Stimulated activated memory B cell treated with anti-CD40 and anti-IgM and Interleukin-4, amounts not matched to agents 10 μg/mL and 1 μg/mL and 100 μg/mL, for 72 hours (primary cell): ENCODE measurements at regions not wholly inside any gene's neighbourhood (a gene's known extent, or its start where the extent isn't known, plus 50 kb on each side); places are given as distances from the start of the nearest gene placed in this dataset.

Experiments used
- ATAC-seq: fragments of 150-1000 bp; cut with Tn5 transposase; 2 replicates; pipeline ENCODE4 v1.10.0; 2021
- H3K27ac Mint-ChIP-seq: one replicate; pipeline ENCODE4 v1.8.0; 2022; ENCODE audit warnings: mild to moderate bottlenecking, mixed read lengths
- H3K27me3 Mint-ChIP-seq: one replicate; pipeline ENCODE4 v1.8.0; 2022; ENCODE audit warnings: mixed read lengths
- H3K36me3 Mint-ChIP-seq: one replicate; pipeline ENCODE4 v1.8.0; 2022; ENCODE audit warnings: mixed read lengths
- H3K4me1 Mint-ChIP-seq: one replicate; pipeline ENCODE4 v1.8.0; 2022; ENCODE audit warnings: mixed read lengths
- H3K4me3 Mint-ChIP-seq: one replicate; pipeline ENCODE4 v1.8.0; 2022; ENCODE audit warnings: mild to moderate bottlenecking, moderate library complexity, mixed read lengths
- H3K9me3 Mint-ChIP-seq: one replicate; pipeline ENCODE4 v1.8.0; 2022; ENCODE audit warnings: mixed read lengths

DNA sequence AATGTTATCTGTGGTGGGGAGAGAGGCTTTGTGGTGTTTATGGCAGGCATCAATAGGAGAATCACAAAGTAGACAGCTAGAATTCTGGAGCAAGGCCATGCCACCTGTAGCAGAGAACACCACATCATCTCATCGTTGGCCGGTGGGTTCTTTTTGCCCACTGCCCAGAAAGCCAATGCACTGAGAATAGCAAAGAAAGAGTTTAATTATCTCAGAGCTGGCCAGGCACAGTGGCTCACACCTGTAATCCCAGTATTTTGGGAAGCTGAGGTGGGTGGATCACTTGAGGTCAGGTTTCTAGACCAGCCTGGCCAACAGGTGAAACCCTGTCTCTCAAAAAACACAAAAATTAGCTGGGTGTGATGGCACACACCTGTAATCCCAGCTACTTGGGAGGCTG, 99.2 kb upstream of the COG2 start:
- peaks cover 3% of the 10 kb centered on the region for H3K9me3 Mint-ChIP-seq

GRCh38 chr1:230542681-230543080, 99.6 kb upstream of the COG2 start:
- Mint-ChIP-seq H3K9me3 (peaks cover 3% of the 10 kb centered on the region), H3K27ac (no peak overlapping the region), H3K4me3 (no peak overlapping the region), H3K27me3 (peaks cover 11% of the 10 kb centered on the region), H3K36me3 (no peaks in the 10 kb centered on the region), H3K4me1 (no peaks in the 10 kb centered on the region)
- no peak for ATAC-seq

More for the DNA sequence above, 99.2 kb upstream of the COG2 start:
- H3K4me3 Mint-ChIP-seq, result no peak overlapping the region
- peaks cover 11% of the 10 kb centered on the region for H3K27me3 Mint-ChIP-seq
- H3K27ac Mint-ChIP-seq, result no peak overlapping the region
- H3K36me3 Mint-ChIP-seq, result no peaks in the 10 kb centered on the region
- H3K4me1 Mint-ChIP-seq, result no peaks in the 10 kb centered on the region
- no peak for ATAC-seq

DNA sequence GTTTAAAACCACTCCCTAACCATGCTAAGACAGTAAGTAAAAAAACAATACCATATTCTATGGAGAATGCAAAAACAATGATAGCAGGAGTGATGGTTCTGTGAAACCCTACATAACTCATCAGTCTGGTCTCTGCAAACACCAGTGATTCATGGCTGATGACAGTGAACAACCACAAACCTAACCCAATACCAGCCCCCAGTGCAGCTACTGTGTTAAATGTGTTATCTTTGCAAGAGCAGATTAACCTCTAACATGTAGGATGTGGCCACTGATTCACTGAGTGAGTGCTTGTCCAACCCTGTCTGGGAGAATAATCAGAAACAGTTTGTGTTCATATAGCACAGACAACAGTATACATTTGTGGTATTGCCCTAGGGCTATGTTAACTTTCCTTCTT, 100.2 kb upstream of the COG2 start:
- Mint-ChIP-seq H3K9me3 (peaks cover 3% of the 10 kb centered on the region), H3K27me3 (peaks cover 11% of the 10 kb centered on the region), H3K4me3 (no peak overlapping the region), H3K4me1 (no peaks in the 10 kb centered on the region), H3K36me3 (no peaks in the 10 kb centered on the region), H3K27ac (no peak overlapping the region)
- ATAC-seq, result no peak

DNA sequence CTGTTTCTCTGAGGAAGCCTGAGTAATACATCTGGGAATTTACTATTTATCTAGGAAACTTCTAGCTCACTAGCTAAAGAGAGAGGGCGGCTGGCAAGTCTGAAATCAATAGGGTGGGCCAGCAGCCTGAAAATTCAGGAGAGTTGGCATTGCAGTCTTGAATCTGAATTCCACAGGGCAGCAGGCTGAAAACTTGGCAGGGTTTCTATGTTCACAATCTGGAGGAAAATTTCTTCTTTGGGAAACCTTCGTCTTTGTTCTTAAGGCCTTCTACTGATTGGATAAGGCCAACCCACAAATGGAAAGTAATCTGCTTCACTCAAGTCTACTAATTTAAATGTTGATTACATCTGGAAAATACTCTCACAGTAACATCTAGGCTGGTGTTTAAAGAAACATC, 101.0 kb upstream of the COG2 start:
- H3K4me3 Mint-ChIP-seq, result no peak overlapping the region
- no peak overlapping the region for H3K27ac Mint-ChIP-seq
- H3K36me3 Mint-ChIP-seq, result no peaks in the 10 kb centered on the region
- H3K27me3 Mint-ChIP-seq, result peaks cover 11% of the 10 kb centered on the region
- ATAC-seq, result no peak
- H3K9me3 Mint-ChIP-seq, result peaks cover 3% of the 10 kb centered on the region
- no peaks in the 10 kb centered on the region for H3K4me1 Mint-ChIP-seq

DNA sequence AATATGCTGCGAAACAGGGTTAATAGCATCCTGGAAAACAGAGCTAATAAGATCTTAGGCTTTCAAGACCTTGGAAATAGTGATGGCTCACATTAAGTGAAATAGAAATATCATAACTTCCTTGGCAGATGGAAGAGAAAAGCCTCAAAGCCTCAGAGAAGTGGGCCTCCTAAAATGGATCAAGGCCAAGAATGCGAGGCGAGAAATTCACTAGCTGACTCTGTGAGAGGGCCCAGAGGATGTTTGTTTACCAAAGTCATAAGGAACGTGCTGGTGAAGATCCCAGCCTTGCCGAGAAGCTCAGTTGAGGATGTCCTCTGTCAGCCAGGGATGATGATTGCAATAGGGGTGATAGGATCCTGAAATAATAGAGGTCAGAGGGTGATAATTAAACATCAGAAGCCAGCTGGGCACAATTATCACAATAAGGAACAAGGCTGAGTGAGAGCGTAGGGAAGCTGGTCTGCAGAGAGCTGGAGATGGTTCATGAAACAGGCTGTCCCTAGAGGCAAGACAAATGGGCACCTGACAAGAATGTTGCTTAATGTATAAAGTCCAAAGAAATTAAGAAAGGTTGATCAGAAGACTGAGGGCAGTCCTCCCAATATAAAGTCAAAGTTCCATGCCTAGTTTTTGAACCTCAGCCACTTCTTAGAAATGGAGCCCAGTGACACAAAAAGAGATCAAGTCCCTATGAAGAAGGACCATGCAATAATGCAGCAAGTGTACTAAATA, 101.7 kb upstream of the COG2 start:
- H3K4me1 Mint-ChIP-seq, result no peaks in the 10 kb centered on the region
- no peak for ATAC-seq
- H3K36me3 Mint-ChIP-seq, result no peaks in the 10 kb centered on the region
- no peak overlapping the region for H3K4me3 Mint-ChIP-seq
- peaks cover 3% of the 10 kb centered on the region for H3K9me3 Mint-ChIP-seq
- peaks cover 11% of the 10 kb centered on the region for H3K27me3 Mint-ChIP-seq
- H3K27ac Mint-ChIP-seq, result no peak overlapping the region

DNA sequence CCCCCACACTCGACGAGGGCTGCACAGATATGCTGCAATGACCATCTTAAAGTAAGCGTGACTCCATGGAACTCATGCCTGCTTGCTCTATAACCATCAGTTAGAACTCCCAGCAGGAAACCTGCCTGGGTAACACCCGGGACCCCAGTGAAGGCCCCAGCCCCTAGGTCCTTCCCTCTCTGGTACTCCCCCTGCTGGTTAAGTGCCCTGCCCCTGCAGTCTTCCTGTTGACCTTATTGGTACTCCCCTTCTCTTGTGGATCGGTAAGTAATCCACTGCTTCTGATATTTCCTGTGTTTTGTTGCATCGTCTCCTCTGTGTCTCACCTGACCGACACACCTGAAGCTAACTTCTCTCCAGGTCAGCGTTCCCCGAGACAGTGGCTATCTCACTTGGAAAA, 104.8 kb upstream of the COG2 start:
- no peak overlapping the region for H3K27ac Mint-ChIP-seq
- no peak for ATAC-seq
- no peaks in the 10 kb centered on the region for H3K4me1 Mint-ChIP-seq
- H3K27me3 Mint-ChIP-seq, result peaks cover 11% of the 10 kb centered on the region
- no peaks in the 10 kb centered on the region for H3K36me3 Mint-ChIP-seq
- H3K9me3 Mint-ChIP-seq, result peaks cover 12% of the 10 kb centered on the region
- no peak overlapping the region for H3K4me3 Mint-ChIP-seq

GRCh38 chr1:230536641-230537155, 105.6 kb upstream of the COG2 start:
- H3K4me1 Mint-ChIP-seq, result no peaks in the 10 kb centered on the region
- H3K9me3 Mint-ChIP-seq, result peaks cover 12% of the 10 kb centered on the region
- no peak for ATAC-seq
- H3K36me3 Mint-ChIP-seq, result no peaks in the 10 kb centered on the region
- peaks cover 11% of the 10 kb centered on the region for H3K27me3 Mint-ChIP-seq
- H3K4me3 Mint-ChIP-seq, result no peak overlapping the region
- H3K27ac Mint-ChIP-seq, result no peak overlapping the region

DNA sequence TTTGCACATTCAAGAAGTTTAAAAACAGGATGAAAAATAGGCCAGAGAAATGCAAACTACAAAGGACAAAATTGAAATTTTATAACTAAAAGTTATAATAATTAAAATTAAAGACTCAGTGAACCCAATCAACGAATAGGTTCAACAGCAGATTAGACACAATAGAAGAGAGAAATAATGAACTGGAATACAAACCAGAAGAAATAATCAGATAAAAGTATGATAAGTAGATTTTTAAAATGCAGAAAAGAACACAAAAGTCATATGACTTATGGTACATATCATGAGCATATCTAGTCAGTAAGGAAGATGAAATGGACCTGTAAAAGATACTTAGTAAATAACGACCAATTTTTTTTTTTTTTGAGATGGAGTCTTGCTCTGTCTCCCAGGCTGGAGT, 108.1 kb upstream of the COG2 start:
- Mint-ChIP-seq H3K4me3 (no peak overlapping the region), H3K9me3 (peaks cover 21% of the 10 kb centered on the region), H3K27me3 (peaks cover 28% of the 10 kb centered on the region), H3K27ac (no peak overlapping the region), H3K36me3 (no peaks in the 10 kb centered on the region), H3K4me1 (no peaks in the 10 kb centered on the region)
- ATAC-seq, result no peak

DNA sequence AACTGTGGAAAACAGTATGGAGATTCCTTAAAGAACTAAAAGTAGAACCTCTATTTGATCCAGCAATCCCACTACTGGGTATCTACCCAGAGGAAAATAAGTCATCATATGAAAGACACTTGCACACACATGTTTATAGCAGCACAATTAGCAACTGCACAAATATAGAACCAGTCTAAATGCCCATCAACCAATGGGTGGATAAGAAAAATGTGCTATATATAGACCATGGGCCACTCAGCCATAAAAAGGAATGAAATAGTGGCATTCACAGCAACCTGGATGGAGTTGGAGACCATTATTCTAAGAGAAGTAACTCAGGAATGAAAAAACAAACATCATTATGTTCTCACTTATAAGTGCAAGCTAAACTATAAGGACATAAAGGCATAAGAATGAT, 105.0 kb upstream of the PGBD5 start:
- no peaks in the 10 kb centered on the region for H3K36me3 Mint-ChIP-seq
- H3K4me3 Mint-ChIP-seq, result no peak overlapping the region
- no peak for ATAC-seq
- H3K27ac Mint-ChIP-seq, result no peak overlapping the region
- no peaks in the 10 kb centered on the region for H3K4me1 Mint-ChIP-seq
- H3K27me3 Mint-ChIP-seq, result peaks cover 28% of the 10 kb centered on the region
- H3K9me3 Mint-ChIP-seq, result peaks cover 18% of the 10 kb centered on the region

DNA sequence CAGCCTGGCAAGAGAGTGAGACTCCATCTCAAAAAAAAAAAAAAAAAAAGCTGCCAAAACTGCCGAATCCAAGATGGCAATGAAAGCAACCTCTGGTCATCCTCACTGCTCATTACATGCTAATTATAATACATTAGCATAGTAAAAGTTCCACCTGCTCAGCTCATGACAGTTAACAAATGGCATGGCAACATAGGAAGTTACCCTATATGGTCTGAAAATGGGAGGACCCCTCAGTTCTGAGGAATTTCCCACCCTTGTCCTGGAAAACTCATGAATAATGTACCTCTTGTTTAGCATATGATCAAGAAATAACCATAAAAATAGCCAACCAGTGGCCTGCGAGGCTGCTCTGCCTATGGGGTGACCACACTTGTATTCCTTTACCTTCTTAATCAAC, 93.1 kb upstream of the PGBD5 start:
- no peaks in the 10 kb centered on the region for H3K36me3 Mint-ChIP-seq
- H3K27ac Mint-ChIP-seq, result no peak overlapping the region
- no peak for ATAC-seq
- no peaks in the 10 kb centered on the region for H3K9me3 Mint-ChIP-seq
- H3K27me3 Mint-ChIP-seq, result peaks cover 20% of the 10 kb centered on the region
- no peaks in the 10 kb centered on the region for H3K4me1 Mint-ChIP-seq
- H3K4me3 Mint-ChIP-seq, result no peak overlapping the region

DNA sequence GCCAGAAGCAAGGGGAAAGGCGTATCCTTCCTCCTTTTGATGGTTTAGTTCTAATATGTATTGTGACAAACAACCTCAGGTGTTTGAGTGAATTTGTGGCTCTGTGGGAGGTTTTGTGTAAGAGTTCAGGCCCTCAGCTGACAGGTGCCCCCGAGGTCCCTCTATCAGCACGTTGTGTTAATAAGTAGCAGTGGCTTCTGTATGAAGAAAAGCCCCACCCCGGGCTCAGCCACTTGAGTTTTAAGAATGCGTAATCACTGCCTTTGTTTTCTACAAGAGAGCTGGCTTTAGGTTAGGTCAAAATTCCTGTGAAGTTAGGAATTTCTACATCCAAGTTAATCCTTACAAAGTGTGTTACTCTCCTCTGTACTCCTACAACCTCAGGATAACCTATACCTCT, 92.4 kb upstream of the PGBD5 start:
- Mint-ChIP-seq H3K4me3 (no peak overlapping the region), H3K27ac (no peak overlapping the region), H3K27me3 (peaks cover 16% of the 10 kb centered on the region), H3K9me3 (peaks cover 2% of the 10 kb centered on the region), H3K4me1 (no peaks in the 10 kb centered on the region), H3K36me3 (no peaks in the 10 kb centered on the region)
- ATAC-seq, result no peak

DNA sequence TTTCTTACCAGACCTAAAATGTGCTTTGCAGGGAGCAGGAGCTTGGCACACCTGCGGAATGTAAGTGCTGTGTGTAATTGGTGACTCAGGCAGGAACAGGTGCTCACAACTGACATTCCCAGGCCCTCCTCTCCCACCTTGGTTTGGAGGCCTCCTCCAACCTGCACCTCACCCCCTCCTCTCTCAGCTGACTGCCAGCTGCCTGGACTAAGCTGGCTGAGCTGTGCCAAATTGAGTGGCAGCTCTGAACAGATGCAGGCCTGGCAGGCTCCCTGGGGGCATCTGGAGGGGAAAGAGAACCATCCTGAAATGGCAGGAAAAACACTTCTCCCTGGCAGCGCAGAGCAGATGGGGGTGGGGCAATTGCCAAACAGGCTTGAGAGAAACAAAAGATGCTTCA, 91.7 kb upstream of the PGBD5 start:
- no peak overlapping the region for H3K27ac Mint-ChIP-seq
- H3K4me3 Mint-ChIP-seq, result no peak overlapping the region
- peaks cover 3% of the 10 kb centered on the region for H3K9me3 Mint-ChIP-seq
- no peak for ATAC-seq
- H3K27me3 Mint-ChIP-seq, result peaks cover 18% of the 10 kb centered on the region
- H3K4me1 Mint-ChIP-seq, result no peaks in the 10 kb centered on the region
- no peaks in the 10 kb centered on the region for H3K36me3 Mint-ChIP-seq

DNA sequence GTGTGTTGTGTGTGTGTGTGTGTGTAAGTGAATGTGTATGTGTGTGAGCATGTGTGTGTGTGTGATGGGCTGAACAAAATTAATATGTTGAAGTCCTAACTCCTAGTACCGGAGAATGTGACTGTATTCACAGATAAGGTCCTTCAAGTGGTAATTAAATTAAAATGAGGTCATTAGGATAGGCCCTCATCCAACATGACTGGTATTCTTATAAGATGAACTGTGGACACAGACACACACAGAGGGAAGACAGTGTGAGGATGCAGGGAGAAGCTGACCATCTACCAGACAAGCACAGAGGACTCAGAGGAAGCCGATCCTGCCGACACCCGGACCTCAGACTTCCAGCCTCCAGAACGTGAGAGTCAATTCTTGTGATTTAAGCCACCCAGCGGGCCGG, 91.2 kb upstream of the PGBD5 start:
- no peak overlapping the region for H3K4me3 Mint-ChIP-seq
- ATAC-seq, result no peak
- H3K9me3 Mint-ChIP-seq, result peaks cover 3% of the 10 kb centered on the region
- H3K36me3 Mint-ChIP-seq, result no peaks in the 10 kb centered on the region
- peaks cover 20% of the 10 kb centered on the region for H3K27me3 Mint-ChIP-seq
- no peaks in the 10 kb centered on the region for H3K4me1 Mint-ChIP-seq
- no peak overlapping the region for H3K27ac Mint-ChIP-seq

GRCh38 chr1:230516889-230517288, 90.8 kb upstream of the PGBD5 start:
- Mint-ChIP-seq H3K9me3 (peaks cover 3% of the 10 kb centered on the region), H3K27me3 (peaks cover 20% of the 10 kb centered on the region), H3K36me3 (no peaks in the 10 kb centered on the region), H3K4me3 (no peak overlapping the region), H3K4me1 (no peaks in the 10 kb centered on the region), H3K27ac (no peak overlapping the region)
- no peak for ATAC-seq

DNA sequence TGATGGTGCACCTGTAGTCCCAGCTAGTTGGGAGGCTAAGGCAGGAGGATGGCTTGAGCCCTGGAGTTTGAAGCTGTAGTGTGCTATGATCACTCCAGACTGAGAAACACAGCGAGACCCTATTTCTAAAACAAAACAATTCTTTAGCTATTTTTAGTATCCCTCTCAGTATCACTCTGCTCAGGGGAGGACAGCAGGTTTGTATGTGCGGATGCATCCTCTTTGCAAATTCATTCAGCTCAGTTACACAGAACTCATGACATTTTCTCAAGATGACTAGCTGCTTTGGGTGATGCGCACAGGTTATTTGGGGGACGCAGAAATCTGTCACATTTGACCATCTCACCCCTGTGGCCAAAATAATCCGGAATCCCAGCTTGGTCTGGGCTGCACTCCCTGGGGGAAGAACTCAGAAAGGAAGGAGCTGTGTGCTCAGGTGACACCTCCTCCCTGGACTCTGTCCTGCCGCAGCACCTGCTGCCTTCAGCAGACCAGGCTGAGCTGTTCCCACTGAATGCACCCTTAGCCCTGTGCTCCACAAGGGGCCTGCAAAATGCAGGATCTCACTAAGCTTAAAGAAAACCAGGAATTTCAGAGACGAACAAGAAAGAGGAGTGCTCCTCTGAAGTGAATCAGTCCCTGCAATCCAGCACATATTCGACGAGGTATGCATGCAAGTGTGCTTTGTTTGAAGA, 89.5 kb upstream of the PGBD5 start:
- H3K4me1 Mint-ChIP-seq, result no peaks in the 10 kb centered on the region
- peaks cover 20% of the 10 kb centered on the region for H3K27me3 Mint-ChIP-seq
- H3K9me3 Mint-ChIP-seq, result peaks cover 3% of the 10 kb centered on the region
- ATAC-seq, result peak; percentile 31
- no peak overlapping the region for H3K4me3 Mint-ChIP-seq
- H3K36me3 Mint-ChIP-seq, result no peaks in the 10 kb centered on the region
- no peak overlapping the region for H3K27ac Mint-ChIP-seq

- ATAC-seq, result no peak
- peaks cover 6% of the 10 kb centered on the region for H3K9me3 Mint-ChIP-seq
- H3K27ac Mint-ChIP-seq, result no peak overlapping the region
- no peaks in the 10 kb centered on the region for H3K36me3 Mint-ChIP-seq
- peaks cover 12% of the 10 kb centered on the region for H3K27me3 Mint-ChIP-seq
- no peak overlapping the region for H3K4me3 Mint-ChIP-seq
- peaks cover 25% of the 10 kb centered on the region for H3K4me1 Mint-ChIP-seq
Measured at GRCh38 chr1:230510496-230510895, 84.4 kb upstream of the PGBD5 start.
